H1 (cell line): ENCODE measurements at regions not wholly inside any gene's neighbourhood (a gene's known extent, or its start where the extent isn't known, plus 50 kb on each side); places are given as distances from the start of the nearest gene placed in this dataset.

Experiments used
- CHD2 ChIP-seq: IDR thresholded peaks from 2 replicates; pipeline ENCODE4 v1.6.1; 2012; ENCODE audit warnings: low read length, improper control_type of control experiment
- SP1 ChIP-seq: IDR thresholded peaks from 2 replicates; pipeline ENCODE4 v1.6.1; 2011; ENCODE audit warnings: low read depth, low read length

- TF ChIP-seq CHD2 (no peak), SP1 (no peak)
Measured at GRCh38 chr1:93773049-93773838, 91.6 kb upstream of the BCAR3 start.
